ENCODE measurements at regions not wholly inside any gene's neighbourhood (a gene's known extent, or its start where the extent isn't known, plus 50 kb on each side); places are given as distances from the start of the nearest gene placed in this dataset.

DNA sequence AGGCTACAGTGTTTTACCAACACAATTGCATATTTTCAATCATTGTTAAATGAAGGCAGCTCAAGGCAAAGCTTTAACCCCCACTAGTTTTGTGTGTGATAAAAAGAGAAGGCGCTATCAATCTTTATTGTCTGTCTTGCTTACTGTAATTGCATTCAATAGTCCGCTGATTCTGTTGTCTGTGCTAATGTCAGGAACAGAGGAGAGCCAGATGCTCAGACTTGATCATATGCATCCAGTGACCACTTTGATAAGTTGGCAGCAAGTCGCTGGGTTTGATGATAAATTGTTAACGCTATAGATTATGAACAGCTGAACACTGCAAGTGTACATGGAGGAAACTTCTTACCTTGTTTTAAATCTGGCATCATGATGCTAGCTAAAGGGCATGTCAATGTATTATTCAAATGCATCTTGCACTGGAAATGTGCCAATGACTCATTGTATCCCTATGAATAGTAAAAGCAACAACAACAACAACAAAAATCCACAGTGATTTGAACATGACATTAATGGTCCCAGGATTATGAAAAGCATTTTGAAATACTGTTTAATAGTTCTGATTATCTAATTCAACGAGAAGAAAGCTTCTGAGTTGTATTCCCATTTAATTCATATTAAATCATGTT lies 423.5 kb upstream of the FANCL start:
- whole genome bisulfite sequencing, 3 donors: 81 to 84% (median 83%) methylated on average over 5 of the region's 5 CpGs
- no peak overlapping the region for H3K27ac ChIP-seq (ENCODE audit: low read depth in 1 of 3, low read length in 2 of 3)
- DNase-seq: no peak

GRCh38 chr2:58660046-58660445 lies 418.9 kb upstream of the FANCL start:
- 85 to 92% (median 86%) methylated on average over 4 of the region's 4 CpGs for WGBS, 3 donors
- FAIRE-seq: no peak

More for the DNA sequence above, 423.5 kb upstream of the FANCL start:
- no peak for FAIRE-seq
- Histone ChIP-seq H3K27me3 (ENCODE audit: control insufficient read depth in 3 of 3, insufficient read depth in 3 of 3, low read length in 3 of 3) (no peaks in the 10 kb centered on the region), H3K4me3 (ENCODE audit: low read depth in 1 of 3, low read length in 3 of 3) (no peak overlapping the region), H3K4me1 (ENCODE audit: control insufficient read depth in 3 of 3, insufficient read depth in 2 of 3, low read depth in 1 of 3, low read length in 2 of 3) (no peaks in the 10 kb centered on the region), H3K36me3 (ENCODE audit: control insufficient read depth in 3 of 3, insufficient read depth in 2 of 3, low read depth in 1 of 3, low read length in 3 of 3) (no peaks in the 10 kb centered on the region), H3K9me3 (ENCODE audit: control insufficient read depth in 2 of 2, insufficient read depth in 1 of 2, low read depth in 1 of 2, low read length in 1 of 2) (no peaks in the 10 kb centered on the region)

DNA sequence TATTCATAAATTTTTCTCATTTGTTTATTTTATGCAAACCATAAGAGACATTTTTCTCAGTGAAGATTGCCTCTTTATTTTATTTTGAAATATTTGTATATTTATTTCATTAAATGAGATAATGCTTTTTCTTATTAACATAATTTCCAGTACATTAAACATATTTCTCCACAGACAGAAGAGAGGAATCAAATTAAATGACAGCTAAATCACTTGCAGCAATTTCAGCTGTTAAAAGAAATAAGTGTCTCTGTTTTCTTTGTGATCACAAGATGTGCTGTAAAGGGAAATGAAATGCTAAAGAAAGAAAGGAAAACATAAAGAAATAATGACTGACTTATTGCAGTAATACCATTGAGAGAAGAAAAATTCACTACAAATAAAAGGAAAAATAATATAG lies 414.0 kb upstream of the FANCL start:
- no peaks in the 10 kb centered on the region for H3K4me1 ChIP-seq (ENCODE audit: control insufficient read depth in 3 of 3, insufficient read depth in 2 of 3, low read depth in 1 of 3, low read length in 2 of 3)
- FAIRE-seq (peak; percentile 19), DNase-seq (no peak)
- H3K4me3 ChIP-seq (ENCODE audit: low read depth in 1 of 3, low read length in 3 of 3): no peak overlapping the region
- no peaks in the 10 kb centered on the region for H3K9me3 ChIP-seq (ENCODE audit: control insufficient read depth in 2 of 2, insufficient read depth in 1 of 2, low read depth in 1 of 2, low read length in 1 of 2)
- H3K27me3 ChIP-seq (ENCODE audit: control insufficient read depth in 3 of 3, insufficient read depth in 3 of 3, low read length in 3 of 3): no peaks in the 10 kb centered on the region
- no peak overlapping the region for H3K27ac ChIP-seq (ENCODE audit: low read depth in 1 of 3, low read length in 2 of 3)
- no peaks in the 10 kb centered on the region for H3K36me3 ChIP-seq (ENCODE audit: control insufficient read depth in 3 of 3, insufficient read depth in 2 of 3, low read depth in 1 of 3, low read length in 3 of 3)

More at GRCh38 chr2:58660046-58660445, 418.9 kb upstream of the FANCL start:
- Histone ChIP-seq H3K27me3 (ENCODE audit: control insufficient read depth in 3 of 3, insufficient read depth in 3 of 3, low read length in 3 of 3) (no peaks in the 10 kb centered on the region), H3K27ac (ENCODE audit: low read depth in 1 of 3, low read length in 2 of 3) (no peak overlapping the region), H3K36me3 (ENCODE audit: control insufficient read depth in 3 of 3, insufficient read depth in 2 of 3, low read depth in 1 of 3, low read length in 3 of 3) (no peaks in the 10 kb centered on the region), H3K4me3 (ENCODE audit: low read depth in 1 of 3, low read length in 3 of 3) (no peak overlapping the region), H3K4me1 (ENCODE audit: control insufficient read depth in 3 of 3, insufficient read depth in 2 of 3, low read depth in 1 of 3, low read length in 2 of 3) (no peaks in the 10 kb centered on the region), H3K9me3 (ENCODE audit: control insufficient read depth in 2 of 2, insufficient read depth in 1 of 2, low read depth in 1 of 2, low read length in 1 of 2) (no peaks in the 10 kb centered on the region)
- DNase-seq: no peak

GRCh38 chr2:58651930-58652329 lies 410.8 kb upstream of the FANCL start:
- WGBS, 3 donors: 70 to 76% (median 74%) methylated on average over 5 of the region's 5 CpGs
- Histone ChIP-seq H3K9me3 (ENCODE audit: control insufficient read depth in 2 of 2, insufficient read depth in 1 of 2, low read depth in 1 of 2, low read length in 1 of 2) (no peaks in the 10 kb centered on the region), H3K4me1 (ENCODE audit: control insufficient read depth in 3 of 3, insufficient read depth in 2 of 3, low read depth in 1 of 3, low read length in 2 of 3) (no peaks in the 10 kb centered on the region), H3K36me3 (ENCODE audit: control insufficient read depth in 3 of 3, insufficient read depth in 2 of 3, low read depth in 1 of 3, low read length in 3 of 3) (no peaks in the 10 kb centered on the region), H3K27ac (ENCODE audit: low read depth in 1 of 3, low read length in 2 of 3) (no peak overlapping the region), H3K27me3 (ENCODE audit: control insufficient read depth in 3 of 3, insufficient read depth in 3 of 3, low read length in 3 of 3) (no peaks in the 10 kb centered on the region), H3K4me3 (ENCODE audit: low read depth in 1 of 3, low read length in 3 of 3) (no peak overlapping the region)
- FAIRE-seq (no peak), DNase-seq (no peak)

GRCh38 chr2:58650781-58651180 lies 409.7 kb upstream of the FANCL start:
- FAIRE-seq (no peak), DNase-seq (no peak)
- Histone ChIP-seq H3K9me3 (ENCODE audit: control insufficient read depth in 2 of 2, insufficient read depth in 1 of 2, low read depth in 1 of 2, low read length in 1 of 2) (no peaks in the 10 kb centered on the region), H3K27me3 (ENCODE audit: control insufficient read depth in 3 of 3, insufficient read depth in 3 of 3, low read length in 3 of 3) (no peaks in the 10 kb centered on the region), H3K4me1 (ENCODE audit: control insufficient read depth in 3 of 3, insufficient read depth in 2 of 3, low read depth in 1 of 3, low read length in 2 of 3) (no peaks in the 10 kb centered on the region), H3K4me3 (ENCODE audit: low read depth in 1 of 3, low read length in 3 of 3) (no peak overlapping the region), H3K36me3 (ENCODE audit: control insufficient read depth in 3 of 3, insufficient read depth in 2 of 3, low read depth in 1 of 3, low read length in 3 of 3) (no peaks in the 10 kb centered on the region), H3K27ac (ENCODE audit: low read depth in 1 of 3, low read length in 2 of 3) (no peak overlapping the region)
- 83 to 96% (median 89%) methylated on average over 3 of the region's 3 CpGs for WGBS, 3 donors

GRCh38 chr2:58649756-58650155 lies 408.6 kb upstream of the FANCL start:
- H3K27ac ChIP-seq (ENCODE audit: low read depth in 1 of 3, low read length in 2 of 3): no peak overlapping the region
- H3K36me3 ChIP-seq (ENCODE audit: control insufficient read depth in 3 of 3, insufficient read depth in 2 of 3, low read depth in 1 of 3, low read length in 3 of 3): no peaks in the 10 kb centered on the region
- no peak for FAIRE-seq
- no peaks in the 10 kb centered on the region for H3K4me1 ChIP-seq (ENCODE audit: control insufficient read depth in 3 of 3, insufficient read depth in 2 of 3, low read depth in 1 of 3, low read length in 2 of 3)
- H3K27me3 ChIP-seq (ENCODE audit: control insufficient read depth in 3 of 3, insufficient read depth in 3 of 3, low read length in 3 of 3): no peaks in the 10 kb centered on the region
- H3K9me3 ChIP-seq (ENCODE audit: control insufficient read depth in 2 of 2, insufficient read depth in 1 of 2, low read depth in 1 of 2, low read length in 1 of 2): no peaks in the 10 kb centered on the region
- no peak for DNase-seq
- 74 to 88% (median 76%) methylated on average over 2 of the region's 2 CpGs for WGBS, 3 donors
- H3K4me3 ChIP-seq (ENCODE audit: low read depth in 1 of 3, low read length in 3 of 3): no peak overlapping the region

DNA sequence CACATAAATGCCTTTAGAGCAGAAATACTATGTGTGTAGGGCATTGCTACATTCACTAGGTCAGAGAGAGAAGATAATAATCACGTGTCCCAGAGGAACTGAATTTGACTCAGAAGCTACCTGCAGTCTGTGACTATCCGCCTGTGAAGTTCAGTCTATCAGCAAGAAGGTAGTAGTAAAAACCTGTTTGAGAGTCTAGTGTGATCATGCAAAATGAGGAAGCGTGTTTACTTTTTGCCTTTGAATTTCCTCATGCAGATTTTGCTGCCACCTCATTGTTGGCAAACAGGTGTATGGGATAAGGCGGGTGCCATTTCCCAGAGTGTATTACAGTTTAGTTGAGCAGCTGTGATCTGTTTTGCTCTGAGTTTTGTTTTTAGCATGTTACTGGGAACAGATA lies 403.9 kb upstream of the FANCL start:
- Histone ChIP-seq H3K9me3 (ENCODE audit: control insufficient read depth in 2 of 2, insufficient read depth in 1 of 2, low read depth in 1 of 2, low read length in 1 of 2) (peaks cover 0 to under 1% of the 10 kb centered on the region in 2 donors), H3K4me1 (ENCODE audit: control insufficient read depth in 3 of 3, insufficient read depth in 2 of 3, low read depth in 1 of 3, low read length in 2 of 3) (no peaks in the 10 kb centered on the region), H3K27ac (ENCODE audit: low read depth in 1 of 3, low read length in 2 of 3) (no peak overlapping the region), H3K27me3 (ENCODE audit: control insufficient read depth in 3 of 3, insufficient read depth in 3 of 3, low read length in 3 of 3) (no peaks in the 10 kb centered on the region), H3K4me3 (ENCODE audit: low read depth in 1 of 3, low read length in 3 of 3) (no peak overlapping the region), H3K36me3 (ENCODE audit: control insufficient read depth in 3 of 3, insufficient read depth in 2 of 3, low read depth in 1 of 3, low read length in 3 of 3) (no peaks in the 10 kb centered on the region)
- no peak for DNase-seq
- 61 to 70% (median 68%) methylated on average over 4 of the region's 4 CpGs for WGBS, 3 donors
- FAIRE-seq: no peak

GRCh38 chr2:58644451-58644850 lies 403.3 kb upstream of the FANCL start:
- no peaks in the 10 kb centered on the region for H3K36me3 ChIP-seq (ENCODE audit: control insufficient read depth in 3 of 3, insufficient read depth in 2 of 3, low read depth in 1 of 3, low read length in 3 of 3)
- no peak for FAIRE-seq
- H3K27me3 ChIP-seq (ENCODE audit: control insufficient read depth in 3 of 3, insufficient read depth in 3 of 3, low read length in 3 of 3): no peaks in the 10 kb centered on the region
- no peak for DNase-seq
- peaks cover 0 to 1% of the 10 kb centered on the region in 2 donors for H3K9me3 ChIP-seq (ENCODE audit: control insufficient read depth in 2 of 2, insufficient read depth in 1 of 2, low read depth in 1 of 2, low read length in 1 of 2)
- no peak overlapping the region for H3K27ac ChIP-seq (ENCODE audit: low read depth in 1 of 3, low read length in 2 of 3)
- WGBS, 3 donors: 78 to 91% (median 89%) methylated on average over 5 of the region's 5 CpGs
- no peak overlapping the region for H3K4me3 ChIP-seq (ENCODE audit: low read depth in 1 of 3, low read length in 3 of 3)
- H3K4me1 ChIP-seq (ENCODE audit: control insufficient read depth in 3 of 3, insufficient read depth in 2 of 3, low read depth in 1 of 3, low read length in 2 of 3): no peaks in the 10 kb centered on the region

DNA sequence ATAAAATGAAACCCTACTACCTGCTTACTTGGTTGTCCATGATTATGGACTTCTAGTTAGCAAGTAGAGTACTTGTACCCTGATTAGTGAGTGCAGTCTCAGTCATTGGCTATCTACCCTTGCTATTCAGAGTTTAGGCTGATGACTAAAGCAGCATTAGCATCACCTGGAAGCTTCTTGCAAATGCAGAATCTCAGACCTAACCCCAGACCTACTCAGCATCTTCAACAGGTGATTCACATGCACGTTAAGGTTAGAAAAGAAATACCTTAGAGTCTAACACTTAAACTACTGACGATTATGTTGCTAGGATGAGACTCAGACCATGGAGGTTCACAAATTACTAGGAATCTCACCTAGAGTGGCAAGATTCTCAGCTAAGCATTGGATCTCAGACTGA lies 399.9 kb upstream of the FANCL start:
- H3K27me3 ChIP-seq (ENCODE audit: control insufficient read depth in 3 of 3, insufficient read depth in 3 of 3, low read length in 3 of 3): no peaks in the 10 kb centered on the region
- H3K27ac ChIP-seq (ENCODE audit: low read depth in 1 of 3, low read length in 2 of 3): peak overlapping the region in 1 of 3 donors; percentile 11
- 67 to 86% (median 73%) methylated on average over 2 of the region's 2 CpGs for WGBS, 3 donors
- FAIRE-seq (no peak), DNase-seq (no peak)
- H3K4me1 ChIP-seq (ENCODE audit: control insufficient read depth in 3 of 3, insufficient read depth in 2 of 3, low read depth in 1 of 3, low read length in 2 of 3): no peaks in the 10 kb centered on the region
- H3K36me3 ChIP-seq (ENCODE audit: control insufficient read depth in 3 of 3, insufficient read depth in 2 of 3, low read depth in 1 of 3, low read length in 3 of 3): no peaks in the 10 kb centered on the region
- peaks cover 0 to 1% of the 10 kb centered on the region in 2 donors for H3K9me3 ChIP-seq (ENCODE audit: control insufficient read depth in 2 of 2, insufficient read depth in 1 of 2, low read depth in 1 of 2, low read length in 1 of 2)
- H3K4me3 ChIP-seq (ENCODE audit: low read depth in 1 of 3, low read length in 3 of 3): no peak overlapping the region

Measured in small intestine (tissue), 7 donors.